ENCODE measurements at regions not wholly inside any gene's neighbourhood (a gene's known extent, or its start where the extent isn't known, plus 50 kb on each side); places are given as distances from the start of the nearest gene placed in this dataset.

- TF ChIP-seq CTCF (IDR thresholded peaks at IDR 0.05) (no peak), POLR2A (IDR thresholded peaks at IDR 0.05) (no peak)
These were observed 1301.5 kb upstream of the ATXN8OS start for GRCh38 chr13:68806125-68806524.
